ENCODE measurements at regions not wholly inside any gene's neighbourhood (a gene's known extent, or its start where the extent isn't known, plus 50 kb on each side); places are given as distances from the start of the nearest gene placed in this dataset.

GRCh38 chr11:134837166-134837886, 425.3 kb upstream of the B3GAT1 start (continued):
- no peak for TF ChIP-seq MLXIP (CRISPR knock-in tag; IDR thresholded peaks at IDR 0.05; ENCODE audit: borderline replicate concordance)

- no peak overlapping the region for H3K27ac ChIP-seq (ENCODE audit: extremely low read length, insufficient read depth, low read length)
- POLR2A ChIA-PET = no interaction called here
- in situ Hi-C loops (cut with HindIII; ENCODE audit: extremely low pct_ligation_motif_present, low pct_unique_long_range_greater_than_20kb) = no loop called here
- H3K9ac ChIP-seq (ENCODE audit: insufficient read depth, low read depth, low read length) = no peak overlapping the region
- TF ChIP-seq SOX13 (IDR thresholded peaks at IDR 0.05) (no peak), SOX13 (CRISPR knock-in tag; conservative IDR thresholded peaks at IDR 0.05 in 1 of 2, IDR thresholded peaks at IDR 0.05 in 1 of 2) (no peak), ZNF234 (CRISPR knock-in tag; conservative IDR thresholded peaks at IDR 0.05) (no peak), THYN1 (CRISPR knock-in tag; IDR thresholded peaks at IDR 0.05; ENCODE audit: borderline replicate concordance, low read depth) (no peak), NFIC (IDR thresholded peaks at IDR 0.05; ENCODE audit: low read length) (no peak), ZBTB21 (CRISPR knock-in tag; IDR thresholded peaks at IDR 0.05) (no peak), ZSCAN12 (CRISPR knock-in tag; IDR thresholded peaks at IDR 0.05) (no peak), ZNF7 (CRISPR knock-in tag; IDR thresholded peaks at IDR 0.05) (no peak), NCOA5 (CRISPR knock-in tag; IDR thresholded peaks at IDR 0.05) (no peak), FIP1L1 (IDR thresholded peaks at IDR 0.05; ENCODE audit: borderline replicate concordance, insufficient read depth, low read depth, low read length) (no peak), ZNF589 (CRISPR knock-in tag; conservative IDR thresholded peaks at IDR 0.05) (no peak), DPF2 (CRISPR knock-in tag; IDR thresholded peaks at IDR 0.05; ENCODE audit: borderline replicate concordance, low read depth) (no peak), ZNF549 (CRISPR knock-in tag; IDR thresholded peaks at IDR 0.05) (no peak), MXD3 (CRISPR knock-in tag; IDR thresholded peaks at IDR 0.05) (no peak), SOX6 (IDR thresholded peaks at IDR 0.05) (no peak), SOX6 (CRISPR knock-in tag; IDR thresholded peaks at IDR 0.05) (no peak), KLF12 (CRISPR knock-in tag; IDR thresholded peaks at IDR 0.05; ENCODE audit: borderline replicate concordance) (no peak), RBM39 (IDR thresholded peaks at IDR 0.05; ENCODE audit: low read depth, low read length, poor library complexity, severe bottlenecking) (no peak), NR3C1 (CRISPR knock-in tag; IDR thresholded peaks at IDR 0.05) (no peak)
- TF ChIP-seq, protein P1, sequence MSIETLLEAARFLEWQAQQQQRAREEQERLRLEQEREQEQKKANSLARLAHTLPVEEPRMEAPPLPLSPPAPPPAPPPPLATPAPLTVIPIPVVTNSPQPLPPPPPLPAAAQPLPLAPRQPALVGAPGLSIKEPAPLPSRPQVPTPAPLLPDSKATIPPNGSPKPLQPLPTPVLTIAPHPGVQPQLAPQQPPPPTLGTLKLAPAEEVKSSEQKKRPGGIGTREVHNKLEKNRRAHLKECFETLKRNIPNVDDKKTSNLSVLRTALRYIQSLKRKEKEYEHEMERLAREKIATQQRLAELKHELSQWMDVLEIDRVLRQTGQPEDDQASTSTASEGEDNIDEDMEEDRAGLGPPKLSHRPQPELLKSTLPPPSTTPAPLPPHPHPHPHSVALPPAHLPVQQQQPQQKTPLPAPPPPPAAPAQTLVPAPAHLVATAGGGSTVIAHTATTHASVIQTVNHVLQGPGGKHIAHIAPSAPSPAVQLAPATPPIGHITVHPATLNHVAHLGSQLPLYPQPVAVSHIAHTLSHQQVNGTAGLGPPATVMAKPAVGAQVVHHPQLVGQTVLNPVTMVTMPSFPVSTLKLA (IDR thresholded peaks at IDR 0.05) = no peak
- DNase-seq (ENCODE audit: low spot score) (no peak), ATAC-seq (no peak), FAIRE-seq (no peak)
- H3K9me3 ChIP-seq (ENCODE audit: low read length) = no peaks in the 10 kb centered on the region
- no peak overlapping the region for H2AFZ ChIP-seq (ENCODE audit: low read length)
- no peak overlapping the region for H3K4me2 ChIP-seq (ENCODE audit: low read depth, low read length)
- H3K27me3 ChIP-seq (ENCODE audit: control insufficient read depth in 1 of 2, insufficient read depth in 2 of 2, low read length in 2 of 2) = peaks cover 2 to 28% of the 10 kb centered on the region in 2 experiments; a peak in 4 of 5 replicates
- intact Hi-C loops (cut with micrococcal nuclease; ENCODE audit: unreplicated experiment) = no loop called here
- no peaks in the 10 kb centered on the region for H3K4me1 ChIP-seq (ENCODE audit: insufficient read depth, low read length)
- H3K4me3 ChIP-seq (replicated peaks in 1 of 3; ENCODE audit: insufficient read depth in 1 of 3, low read depth in 2 of 3, low read length in 3 of 3) = no peak overlapping the region
- CTCF ChIA-PET (ENCODE audit: low intra/inter-chr PET ratio, low total read pairs) = no interaction called here
- 13% methylated on average over 4 of the region's 4 CpGs for WGBS (ENCODE audit: low lambda C conversion rate)
- H3K79me2 ChIP-seq (ENCODE audit: insufficient read depth, low read length) = no peaks in the 10 kb centered on the region
- H4K20me1 ChIP-seq (ENCODE audit: insufficient read depth, low read length) = no peaks in the 10 kb centered on the region
- no peaks in the 10 kb centered on the region for H3K36me3 ChIP-seq (replicated peaks in 1 of 2; ENCODE audit: control insufficient read depth in 1 of 2, insufficient read depth in 2 of 2, low read length in 2 of 2)
- no TSS peak for BruUV-seq (replicated peaks)
Observed at GRCh38 chr11:134836561-134836960, 424.5 kb upstream of the B3GAT1 start.
